Activated effector memory CD4-positive, alpha-beta T cell treated with Interleukin-2 at 50 U/mL for 16 hours (primary cell): ENCODE measurements at regions not wholly inside any gene's neighbourhood (a gene's known extent, or its start where the extent isn't known, plus 50 kb on each side); places are given as distances from the start of the nearest gene placed in this dataset.
"Not testable (repeated sequence)": the region's sequence is repeated elsewhere in the genome, so short reads cannot be mapped to it uniquely, and the experiment has no call there.

Source experiments
- DNase-seq: peaks from one replicate; pipeline ENCODE4 v3.0.0-alpha.2; 2020

GRCh38 chr2:111545723-111546431, 338.1 kb downstream of the ANAPC1 start:
- not testable (repeated sequence) for DNase-seq

GRCh38 chr2:111546578-111546977, 337.4 kb downstream of the ANAPC1 start:
- DNase-seq = not testable (repeated sequence)

- DNase-seq = not testable (repeated sequence)
Observed at GRCh38 chr2:111549174-111549573, 334.8 kb downstream of the ANAPC1 start.

GRCh38 chr2:111551428-111551827, 332.6 kb downstream of the ANAPC1 start:
- not testable (repeated sequence) for DNase-seq

GRCh38 chr2:111552625-111553024, 331.4 kb downstream of the ANAPC1 start:
- DNase-seq = not testable (repeated sequence)

- DNase-seq = not testable (repeated sequence)
Observed at GRCh38 chr2:111559301-111559700, 324.7 kb downstream of the ANAPC1 start.

- not testable (repeated sequence) for DNase-seq
Observed at GRCh38 chr2:111559814-111560213, 324.2 kb downstream of the ANAPC1 start.

- not testable (repeated sequence) for DNase-seq
Observed at GRCh38 chr2:111566068-111566467, 317.9 kb downstream of the ANAPC1 start.

- not testable (repeated sequence) for DNase-seq
Observed at GRCh38 chr2:111567233-111567632, 316.8 kb downstream of the ANAPC1 start.

GRCh38 chr2:111569356-111570199, 314.4 kb downstream of the ANAPC1 start:
- DNase-seq = not testable (repeated sequence)

GRCh38 chr2:111570300-111571114, 313.5 kb downstream of the ANAPC1 start:
- not testable (repeated sequence) for DNase-seq

GRCh38 chr2:111574803-111575202, 309.2 kb downstream of the ANAPC1 start:
- not testable (repeated sequence) for DNase-seq

GRCh38 chr2:111577154-111577885, 306.7 kb downstream of the ANAPC1 start:
- not testable (repeated sequence) for DNase-seq

GRCh38 chr2:111579500-111580134, 304.4 kb downstream of the ANAPC1 start:
- DNase-seq = not testable (repeated sequence)

- DNase-seq = not testable (repeated sequence)
Observed at GRCh38 chr2:111580616-111581015, 303.4 kb downstream of the ANAPC1 start.

- not testable (repeated sequence) for DNase-seq
Observed at GRCh38 chr2:111582090-111582489, 301.9 kb downstream of the ANAPC1 start.

GRCh38 chr2:111583480-111583879, 300.5 kb downstream of the ANAPC1 start:
- not testable (repeated sequence) for DNase-seq

- DNase-seq = not testable (repeated sequence)
Observed at GRCh38 chr2:111584540-111584939, 299.5 kb downstream of the ANAPC1 start.

- DNase-seq = not testable (repeated sequence)
Observed at GRCh38 chr2:111584950-111585349, 299.0 kb downstream of the ANAPC1 start.

GRCh38 chr2:111586014-111586413, 298.0 kb downstream of the ANAPC1 start:
- not testable (repeated sequence) for DNase-seq

- not testable (repeated sequence) for DNase-seq
Observed at GRCh38 chr2:111595072-111595471, 288.9 kb downstream of the ANAPC1 start.
